ENCODE measurements at regions not wholly inside any gene's neighbourhood (a gene's known extent, or its start where the extent isn't known, plus 50 kb on each side); places are given as distances from the start of the nearest gene placed in this dataset.

DNA sequence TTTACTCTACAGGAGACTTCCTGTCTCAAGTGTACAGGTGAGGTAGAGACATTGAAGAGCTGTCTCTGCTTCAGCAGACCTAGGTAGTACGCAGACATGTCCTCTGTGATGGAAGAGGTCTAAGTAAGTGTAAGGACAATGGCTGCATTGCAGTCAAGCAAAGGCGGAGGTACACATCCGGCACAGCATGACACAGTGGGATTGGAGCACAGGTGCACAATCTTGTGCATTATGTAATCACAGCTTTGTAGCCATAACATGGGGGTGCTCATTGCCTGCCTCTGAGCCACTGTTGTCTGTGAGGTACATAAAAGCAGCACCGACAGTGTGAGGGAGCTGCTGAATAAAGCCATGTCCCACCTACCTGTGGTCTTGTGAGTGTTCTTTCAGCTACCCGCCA, 66.4 kb upstream of the CCDC190 start:
- TF ChIP-seq CTCF (optimal IDR thresholded peaks at IDR 0.05 in 1 of 3, IDR thresholded peaks at IDR 0.05 in 1 of 3, conservative IDR thresholded peaks at IDR 0.05 in 1 of 3; ENCODE audit: extremely low read depth in 1 of 3, insufficient read depth in 2 of 3, low read length in 3 of 3) (no peak), EZH2 (IDR thresholded peaks at IDR 0.05; ENCODE audit: low read length) (no peak)
- Histone ChIP-seq H2AFZ (ENCODE audit: control insufficient read depth, low read length) (no peak overlapping the region), H3K36me3 (ENCODE audit: control insufficient read depth in 2 of 2, extremely low read depth in 1 of 2, insufficient read depth in 2 of 2, low read length in 2 of 2) (no peaks in the 10 kb centered on the region), H3K27ac (ENCODE audit: control insufficient read depth, insufficient read depth, low read length) (no peak overlapping the region), H3K9ac (ENCODE audit: control insufficient read depth, extremely low read depth, insufficient read depth, low read length) (no peak overlapping the region), H3K4me1 (ENCODE audit: control insufficient read depth, extremely low read depth, insufficient read depth, low read length) (no peaks in the 10 kb centered on the region), H3K9me3 (ENCODE audit: control insufficient read depth, low read depth, low read length) (no peaks in the 10 kb centered on the region), H3K9me1 (ENCODE audit: control insufficient read depth, extremely low read depth, insufficient read depth, low read length) (no peaks in the 10 kb centered on the region), H3K79me2 (ENCODE audit: control insufficient read depth, insufficient read depth, low read length) (no peaks in the 10 kb centered on the region), H4K20me1 (ENCODE audit: control insufficient read depth, extremely low read depth, insufficient read depth, low read length) (no peaks in the 10 kb centered on the region), H3K4me3 (ENCODE audit: control insufficient read depth in 2 of 3, extremely low read depth in 1 of 3, insufficient read depth in 2 of 3, low read depth in 1 of 3, low read length in 3 of 3) (no peak overlapping the region), H3K4me2 (ENCODE audit: control insufficient read depth, extremely low read depth, insufficient read depth, low read depth, low read length) (no peak overlapping the region), H3K27me3 (ENCODE audit: control insufficient read depth, extremely low read depth, insufficient read depth, low read length) (no peaks in the 10 kb centered on the region)
- dilution Hi-C loops (cut with MboI; ENCODE audit: extremely low pct_ligation_motif_present, low sequenced_read_pairs) = no loop called here
- FAIRE-seq (no peak), DNase-seq (ENCODE audit: low read depth, low spot score) (no peak)

DNA sequence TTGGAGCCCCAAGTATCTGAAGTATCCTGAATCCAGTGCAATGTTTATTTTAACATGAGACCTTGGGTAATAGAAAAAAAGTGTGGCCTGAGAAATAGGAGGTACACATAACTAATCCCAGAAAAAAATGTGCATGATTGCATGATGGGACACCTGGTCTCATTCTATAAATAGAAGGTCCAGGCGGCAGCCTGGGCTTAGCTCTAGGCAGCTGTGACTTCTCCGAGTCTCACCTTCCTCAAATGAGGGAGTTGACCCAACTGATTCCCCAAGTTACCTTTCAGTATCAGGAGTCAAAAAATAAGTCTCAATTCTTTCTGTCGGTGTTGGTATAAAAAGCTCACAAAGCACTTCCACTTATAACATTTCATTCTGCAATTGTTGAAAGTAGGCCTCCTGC, 65.9 kb upstream of the CCDC190 start:
- H3K27ac ChIP-seq (ENCODE audit: control insufficient read depth, insufficient read depth, low read length) = no peak overlapping the region
- no peak overlapping the region for H3K9ac ChIP-seq (ENCODE audit: control insufficient read depth, extremely low read depth, insufficient read depth, low read length)
- H3K4me3 ChIP-seq (ENCODE audit: control insufficient read depth in 2 of 3, extremely low read depth in 1 of 3, insufficient read depth in 2 of 3, low read depth in 1 of 3, low read length in 3 of 3) = no peak overlapping the region
- DNase-seq (ENCODE audit: low read depth, low spot score) = no peak
- H3K9me1 ChIP-seq (ENCODE audit: control insufficient read depth, extremely low read depth, insufficient read depth, low read length) = no peaks in the 10 kb centered on the region
- H3K9me3 ChIP-seq (ENCODE audit: control insufficient read depth, low read depth, low read length) = no peaks in the 10 kb centered on the region
- no peaks in the 10 kb centered on the region for H3K79me2 ChIP-seq (ENCODE audit: control insufficient read depth, insufficient read depth, low read length)
- no peak for TF ChIP-seq CTCF (optimal IDR thresholded peaks at IDR 0.05 in 1 of 3, IDR thresholded peaks at IDR 0.05 in 1 of 3, conservative IDR thresholded peaks at IDR 0.05 in 1 of 3; ENCODE audit: extremely low read depth in 1 of 3, insufficient read depth in 2 of 3, low read length in 3 of 3)
- TF ChIP-seq EZH2 (IDR thresholded peaks at IDR 0.05; ENCODE audit: low read length) = no peak
- H3K4me1 ChIP-seq (ENCODE audit: control insufficient read depth, extremely low read depth, insufficient read depth, low read length) = no peaks in the 10 kb centered on the region
- no peaks in the 10 kb centered on the region for H3K36me3 ChIP-seq (ENCODE audit: control insufficient read depth in 2 of 2, extremely low read depth in 1 of 2, insufficient read depth in 2 of 2, low read length in 2 of 2)
- H4K20me1 ChIP-seq (ENCODE audit: control insufficient read depth, extremely low read depth, insufficient read depth, low read length) = no peaks in the 10 kb centered on the region
- H3K4me2 ChIP-seq (ENCODE audit: control insufficient read depth, extremely low read depth, insufficient read depth, low read depth, low read length) = no peak overlapping the region
- no peak for FAIRE-seq
- dilution Hi-C loops (cut with MboI; ENCODE audit: extremely low pct_ligation_motif_present, low sequenced_read_pairs) = no loop called here
- no peaks in the 10 kb centered on the region for H3K27me3 ChIP-seq (ENCODE audit: control insufficient read depth, extremely low read depth, insufficient read depth, low read length)
- no peak overlapping the region for H2AFZ ChIP-seq (ENCODE audit: control insufficient read depth, low read length)
